HG03139 (cell line): ENCODE measurements at regions not wholly inside any gene's neighbourhood (a gene's known extent, or its start where the extent isn't known, plus 50 kb on each side); places are given as distances from the start of the nearest gene placed in this dataset.
"Not testable (repeated sequence)": the region's sequence is repeated elsewhere in the genome, so short reads cannot be mapped to it uniquely, and the experiment has no call there.

Source experiments
- ATAC-seq: cut with Tn5 transposase; IDR thresholded peaks from one replicate; pipeline ENCODE4 v1.9.1; 2021; ENCODE audit not compliant: unreplicated experiment

GRCh38 chr15:91356083-91356482 lies 256.0 kb downstream of the SV2B start:
- ATAC-seq, result no peak

GRCh38 chr15:91357011-91357410 lies 257.0 kb downstream of the SV2B start:
- no peak for ATAC-seq

DNA sequence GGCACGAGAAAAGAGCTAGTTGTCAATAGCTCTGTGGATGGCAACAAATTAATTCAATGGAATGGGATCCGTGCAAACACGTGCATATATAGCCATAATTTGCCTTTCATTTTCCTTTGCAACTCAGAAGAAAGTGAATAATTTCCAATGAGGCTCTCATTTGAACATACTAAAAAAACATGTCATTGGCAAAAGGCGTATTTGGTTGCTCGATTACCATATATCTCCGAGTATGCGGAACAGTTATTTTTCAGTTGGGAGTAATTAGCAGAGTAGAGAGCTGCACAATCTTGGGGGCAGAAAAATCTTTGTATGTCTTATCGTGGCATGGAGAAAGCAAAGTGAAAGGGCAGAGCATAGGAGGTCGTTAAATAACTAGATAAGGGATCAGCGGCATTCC lies 257.4 kb downstream of the SV2B start:
- no peak for ATAC-seq

DNA sequence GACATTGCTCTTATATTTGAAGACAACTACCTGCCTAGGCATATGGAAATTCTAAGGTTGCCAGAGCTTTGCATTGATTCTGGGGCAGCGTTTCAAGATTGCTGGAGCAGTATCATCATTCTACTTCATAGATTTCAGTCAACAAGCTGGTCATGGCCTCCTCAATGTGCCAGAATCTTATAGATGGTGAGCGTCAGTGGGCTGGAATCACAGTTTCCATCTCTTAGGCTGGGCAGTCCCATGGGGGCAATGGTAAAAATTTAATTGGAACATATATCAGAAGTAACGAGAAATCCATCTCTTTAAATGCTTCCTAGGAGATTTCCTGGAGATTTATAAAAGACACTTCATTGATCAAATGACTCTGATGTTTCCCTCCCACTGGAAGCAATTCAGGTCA lies 258.3 kb downstream of the SV2B start:
- no peak for ATAC-seq

- ATAC-seq, result not testable (repeated sequence)
Observed at GRCh38 chr15:91361696-91362095, 261.6 kb downstream of the SV2B start.

DNA sequence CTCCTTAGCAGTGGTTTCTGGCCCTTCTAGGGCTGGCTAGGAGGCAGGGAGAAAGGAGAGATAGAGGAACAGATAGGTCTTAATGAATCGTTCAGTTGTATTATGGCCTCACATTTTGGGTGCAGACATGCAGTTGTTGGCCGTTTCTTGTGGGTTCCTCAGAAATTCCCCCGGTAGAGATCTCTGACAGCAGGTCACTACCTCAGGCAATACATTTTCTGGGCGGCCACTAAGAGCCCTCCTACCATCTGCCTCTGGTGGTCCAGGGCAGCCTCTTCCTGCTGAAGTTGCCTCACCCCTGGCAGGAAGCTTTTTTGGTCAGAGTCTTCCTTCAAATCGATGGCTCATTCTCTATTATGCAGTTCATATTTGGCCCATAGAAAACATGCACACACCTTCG lies 266.1 kb downstream of the SV2B start:
- no peak for ATAC-seq

DNA sequence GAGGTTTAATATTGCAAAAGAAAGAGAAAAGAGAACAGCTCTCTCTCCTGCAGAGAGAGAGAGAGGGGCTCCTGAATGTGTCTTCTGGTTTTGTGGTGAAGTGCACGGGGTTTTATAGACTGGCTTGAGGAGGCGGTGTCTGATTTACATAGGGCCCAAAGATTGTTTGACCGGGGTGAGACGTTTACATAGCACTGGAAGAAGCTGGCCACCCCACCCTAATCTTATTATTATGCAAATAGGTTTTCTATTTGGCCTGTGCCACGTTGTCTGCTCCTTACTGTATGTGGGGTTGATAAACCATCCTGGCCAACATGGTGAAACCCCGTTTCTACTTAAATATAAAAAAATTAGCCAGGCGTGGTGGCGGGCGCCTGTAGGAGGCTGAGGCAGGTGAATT lies 268.6 kb downstream of the SV2B start:
- no peak for ATAC-seq

GRCh38 chr15:91369823-91370222 lies 269.8 kb downstream of the SV2B start:
- no peak for ATAC-seq

GRCh38 chr15:91371345-91371744 lies 271.3 kb downstream of the SV2B start:
- not testable (repeated sequence) for ATAC-seq

- no peak for ATAC-seq
Observed at GRCh38 chr15:91374336-91374735, 274.3 kb downstream of the SV2B start.

- ATAC-seq, result no peak
Observed at GRCh38 chr15:91376038-91376437, 276.0 kb downstream of the SV2B start.

DNA sequence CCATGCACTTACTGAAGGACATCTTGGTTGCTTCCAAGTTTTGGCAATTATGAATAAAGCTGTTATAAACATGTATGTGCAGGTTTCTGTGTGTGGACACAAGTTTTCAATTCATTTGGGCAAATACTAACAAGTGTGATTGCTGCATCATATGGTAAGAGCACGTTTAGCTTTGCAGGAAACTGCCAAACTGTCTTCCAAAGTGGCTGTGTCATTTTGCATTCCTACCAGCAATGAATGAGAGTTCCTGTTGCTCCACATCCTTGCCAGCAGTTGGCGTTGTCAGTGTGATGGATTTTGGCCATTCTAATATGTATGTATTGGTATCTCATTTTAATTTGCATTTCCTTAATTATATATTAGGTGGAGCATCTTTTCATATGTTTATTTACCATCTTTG lies 280.1 kb downstream of the SV2B start:
- no peak for ATAC-seq

DNA sequence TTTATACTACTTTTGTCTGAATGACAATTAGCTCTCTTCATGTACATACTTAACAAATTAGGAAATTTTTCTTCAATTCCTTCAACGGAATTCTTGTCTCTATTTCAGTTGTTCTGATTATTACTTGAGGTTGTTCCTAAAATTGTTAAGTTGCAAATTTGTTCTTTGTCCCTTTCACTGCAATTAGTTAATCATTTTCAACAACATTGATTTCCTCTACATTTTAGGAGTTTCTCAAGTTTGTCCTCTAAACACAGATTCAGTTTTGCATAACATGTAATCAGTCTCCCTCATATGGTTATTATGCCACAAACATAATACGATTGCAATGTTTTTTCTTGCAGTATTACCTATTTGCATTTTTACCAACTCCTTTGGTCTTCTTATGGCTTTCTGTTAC lies 283.5 kb downstream of the SV2B start:
- ATAC-seq, result no peak

- no peak for ATAC-seq
Observed at GRCh38 chr15:91384189-91384730, 284.2 kb downstream of the SV2B start.

GRCh38 chr15:91385311-91385710 lies 285.3 kb downstream of the SV2B start:
- ATAC-seq, result no peak

- ATAC-seq, result no peak
Observed at GRCh38 chr15:91393186-91393585, 293.1 kb downstream of the SV2B start.

GRCh38 chr15:91400481-91400880 lies 300.4 kb downstream of the SV2B start:
- no peak for ATAC-seq

GRCh38 chr15:91407269-91407889 lies 307.3 kb downstream of the SV2B start:
- peak; percentile 79 for ATAC-seq

DNA sequence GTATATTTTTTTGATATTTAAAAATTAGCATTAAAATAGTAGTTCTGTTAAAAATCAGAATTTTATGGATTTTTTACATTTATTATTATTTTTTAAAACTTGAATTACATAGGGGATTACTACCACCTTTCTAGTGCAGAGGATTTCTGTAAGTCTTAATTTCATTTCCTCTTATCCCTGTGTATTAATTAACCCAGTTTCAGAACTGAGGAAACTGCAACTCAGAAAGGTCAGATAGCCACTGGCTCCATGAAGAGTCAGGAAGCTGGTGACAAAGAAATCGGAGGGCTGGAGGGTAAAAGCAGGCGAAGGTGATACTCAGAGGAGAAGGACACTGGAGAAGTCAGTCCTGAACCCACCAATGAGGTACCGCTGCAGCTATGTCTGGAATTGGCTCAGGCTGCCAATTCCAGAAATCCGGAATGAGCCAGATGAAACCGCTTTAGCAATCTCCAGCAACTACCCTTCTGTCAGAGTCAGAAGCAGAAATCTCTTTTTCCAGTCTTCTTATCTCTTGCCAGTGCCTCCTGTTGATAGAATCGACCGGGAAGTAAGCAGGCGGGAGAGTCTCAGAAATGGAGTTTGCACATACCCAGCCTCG lies 308.5 kb downstream of the SV2B start:
- ATAC-seq, result peak; percentile 60

GRCh38 chr15:91409387-91409786 lies 309.3 kb downstream of the SV2B start:
- no peak for ATAC-seq

GRCh38 chr15:91411586-91411985 lies 311.5 kb downstream of the SV2B start:
- no peak for ATAC-seq

DNA sequence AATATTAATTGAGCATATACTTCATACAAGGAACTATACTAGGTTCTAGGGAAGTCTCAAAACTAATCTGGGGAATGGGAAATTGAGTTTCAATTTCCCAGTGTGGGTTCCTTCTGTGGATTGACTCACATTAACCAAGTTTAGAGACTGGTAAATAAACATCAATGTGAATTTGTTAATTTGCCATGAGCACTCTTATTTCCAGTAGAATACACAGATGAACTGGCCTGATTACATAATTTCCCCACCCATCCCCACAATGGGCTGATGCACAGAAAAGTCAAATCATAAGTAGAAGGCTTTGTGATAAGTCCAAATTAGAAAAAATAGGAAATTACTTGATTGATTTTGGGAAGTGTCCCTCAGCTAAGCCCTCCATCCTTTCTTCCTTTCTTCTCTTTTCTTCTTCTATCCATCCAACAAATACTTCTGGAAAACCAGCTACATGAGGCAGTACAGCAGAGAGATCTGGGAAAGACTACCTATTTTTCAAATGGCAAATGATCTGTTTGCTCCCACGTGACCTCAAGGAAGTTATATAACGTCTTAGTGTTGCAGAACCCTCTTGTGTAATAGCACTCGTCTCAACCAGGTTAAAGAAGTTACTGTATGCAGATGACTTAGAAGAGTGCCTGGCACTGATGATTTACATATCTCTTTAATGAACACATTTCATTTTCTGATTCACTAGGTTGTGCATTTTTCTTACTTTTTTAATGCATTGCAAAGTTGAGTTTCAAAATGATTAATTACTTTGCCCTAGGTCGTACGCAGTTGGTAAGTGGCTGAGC lies 312.3 kb downstream of the SV2B start:
- no peak for ATAC-seq
